K562 (cell line): ENCODE measurements at regions not wholly inside any gene's neighbourhood (a gene's known extent, or its start where the extent isn't known, plus 50 kb on each side); places are given as distances from the start of the nearest gene placed in this dataset.

ENCODE experiments used
- ATAC-seq: fragments of 200-7000 bp; cut with Tn5 transposase; 3 replicates; pipeline ENCODE4 v1.9.1; 2020; ENCODE audit warnings: moderate library complexity
- BruUV-seq: library from RNA; stranded (reverse); fragments of 400-500 nt; replicated peaks from 2 replicates; lab custom pipeline; 2021; lab: Mats Ljungman, UMichigan
- CTCF ChIA-PET: fragments of 300-600 bp; formaldehyde crosslinking; extraction: SDS; loops from one replicate; lab custom pipeline; 2021; ENCODE audit warnings: low intra/inter-chr PET ratio; lab: Yijun Ruan, JAX
- POLR2A ChIA-PET: fragments of 300-600, 350-650 bp; sonication (Branson Sonifier 250); formaldehyde crosslinking; extraction: SDS; loops from one replicate; lab custom pipeline; 2021; ENCODE audit warnings: antibody characterized with exemption, inconsistent platforms; lab: Yijun Ruan, JAX
- DNase-seq, 4 experiments: peaks; one replicate each; pipeline versions ENCODE4 v3.0.0 to v3.0.0-alpha.2; 2011 to 2018; ENCODE audit warnings: low spot score in 3 of 4, mixed read lengths in 3 of 4; ENCODE audit errors: extremely low read depth in 1 of 4
- FAIRE-seq: peaks from 2 replicates; lab custom pipeline; 2011; peaks lifted over from hg19 to GRCh38; lab: Jason Lieb, UNC
- H2AFZ ChIP-seq: 2 replicates; pipeline ENCODE4 v1.6.0; 2011; ENCODE audit warnings: low read depth, low read length, control low read depth, inconsistent platforms
- H3K27ac ChIP-seq: fragments of 200-600 bp; 3 replicates; pipeline ENCODE4 v1.8.0; 2011; ENCODE audit warnings: low read depth, mild to moderate bottlenecking, control low read depth, inconsistent platforms, low read length, moderate library complexity, mixed read lengths; ENCODE audit errors: extremely low read depth
- H3K27me3 ChIP-seq, 2 experiments: fragments of 300-600 bp in 1 of 2; 2 replicates in 1 of 2; 3 replicates in 1 of 2; pipeline versions ENCODE4 v1.6.0 to v1.8.0; 2011; ENCODE audit warnings: inconsistent platforms in 2 of 2, low read length in 2 of 2, mild to moderate bottlenecking in 1 of 2, mixed read lengths in 1 of 2, moderate library complexity in 1 of 2; ENCODE audit not compliant: control insufficient read depth in 2 of 2, insufficient read depth in 2 of 2
- H3K36me3 ChIP-seq: fragments of 300-600 bp; 3 replicates; pipeline ENCODE4 v1.8.0; 2011; ENCODE audit warnings: mild to moderate bottlenecking, low read length, inconsistent platforms; ENCODE audit not compliant: control insufficient read depth, insufficient read depth
- H3K4me1 ChIP-seq, 2 experiments: fragments of 200-600 bp in 1 of 2; replicated peaks in 1 of 2; 2 replicates in 1 of 2; 3 replicates in 1 of 2; pipeline versions ENCODE4 v1.5.1 to v1.8.0; 2011; ENCODE audit warnings: inconsistent platforms in 2 of 2, low read length in 2 of 2, mild to moderate bottlenecking in 1 of 2, mixed read lengths in 1 of 2, moderate library complexity in 1 of 2; ENCODE audit not compliant: control insufficient read depth in 2 of 2, insufficient read depth in 2 of 2
- H3K4me2 ChIP-seq: 2 replicates; pipeline ENCODE4 v1.6.1; 2011; ENCODE audit warnings: low read length, control low read depth, inconsistent platforms, mixed read lengths; ENCODE audit not compliant: insufficient read depth
- H3K4me3 ChIP-seq: fragments of 200-600 bp; sonication (generic), shearing (Covaris generic); 2 replicates; pipeline ENCODE4 v1.5.1; 2016; ENCODE audit warnings: control low read depth, inconsistent platforms
- H3K79me2 ChIP-seq: fragments of 200-600 bp; 3 replicates; pipeline ENCODE4 v1.8.0; 2011; ENCODE audit warnings: low read length, inconsistent platforms; ENCODE audit not compliant: control insufficient read depth, insufficient read depth
- H3K9ac ChIP-seq, 2 experiments: 2 replicates each; pipeline versions ENCODE4 v1.6.0 to v1.6.1; 2011; ENCODE audit warnings: low read depth in 2 of 2, low read length in 2 of 2, control low read depth in 1 of 2, inconsistent platforms in 1 of 2, mild to moderate bottlenecking in 1 of 2, mixed read lengths in 1 of 2; ENCODE audit not compliant: insufficient read depth in 1 of 2
- H3K9me1 ChIP-seq: one replicate; pipeline ENCODE4 v1.6.0; 2011; ENCODE audit warnings: inconsistent platforms, mild to moderate bottlenecking, low read length, moderate library complexity; ENCODE audit not compliant: control insufficient read depth, insufficient read depth
- H3K9me3 ChIP-seq: replicated peaks from 2 replicates; pipeline ENCODE4 v1.5.1; 2011; ENCODE audit warnings: low read depth, low read length, inconsistent platforms; ENCODE audit not compliant: control insufficient read depth, insufficient read depth
- H4K20me1 ChIP-seq: replicated peaks from 2 replicates; pipeline ENCODE4 v1.6.1; 2011; ENCODE audit warnings: low read length, inconsistent platforms, mixed read lengths; ENCODE audit not compliant: control insufficient read depth, insufficient read depth
- E2F4 ChIP-seq: sonication (generic); formaldehyde crosslinking; IDR thresholded peaks from 2 replicates; pipeline ENCODE4 v1.8.0; 2022; ENCODE audit warnings: mild to moderate bottlenecking, low read depth, missing genetic modification reagents
- E4F1 ChIP-seq: fragments of 250-450 bp; sonication (Bioruptor Pico); IDR thresholded peaks from 2 replicates; pipeline ENCODE4 v1.5.0; 2021; ENCODE audit warnings: mild to moderate bottlenecking, borderline replicate concordance
- FOXP1 ChIP-seq: sonication (generic); formaldehyde crosslinking; IDR thresholded peaks from 2 replicates; pipeline ENCODE4 v1.8.0; 2022; ENCODE audit warnings: mild to moderate bottlenecking, missing genetic modification reagents
- HDAC6 ChIP-seq: IDR thresholded peaks from 2 replicates; pipeline ENCODE4 v1.6.1; 2012; ENCODE audit warnings: low read depth, mild to moderate bottlenecking, control low read depth, inconsistent platforms, low read length, moderate library complexity
- HINFP ChIP-seq: fragments of 450-650 bp; conservative IDR thresholded peaks from 2 replicates; pipeline ENCODE4 v1.6.1; 2016; ENCODE audit warnings: missing genetic modification characterization, low read depth, mild to moderate bottlenecking, control low read depth, missing compliant biosample characterization
- SAP30 ChIP-seq: fragments of 200-600 bp; sonication (generic); IDR thresholded peaks from 2 replicates; pipeline ENCODE4 v1.6.1; 2012; ENCODE audit warnings: borderline replicate concordance, low read depth, mild to moderate bottlenecking, moderate library complexity, low read length, control low read depth, inconsistent platforms; ENCODE audit not compliant: insufficient read depth, poor library complexity, severe bottlenecking
- YY1 ChIP-seq, 3 experiments: IDR thresholded peaks; 2 replicates each; pipeline ENCODE4 v1.6.1; 2011; ENCODE audit warnings: low read length in 2 of 3, mild to moderate bottlenecking in 2 of 3, moderate library complexity in 2 of 3, borderline replicate concordance in 1 of 3, control low read depth in 1 of 3, low read depth in 1 of 3; ENCODE audit not compliant: insufficient read depth in 3 of 3, insufficient replicate concordance in 2 of 3, control insufficient read depth in 1 of 3, insufficient read length in 1 of 3; ENCODE audit errors: extremely low read depth in 1 of 3
- ZBTB33 ChIP-seq: sonication (generic); formaldehyde crosslinking; IDR thresholded peaks from 2 replicates; pipeline ENCODE4 v1.8.1; 2023; ENCODE audit warnings: mild to moderate bottlenecking, missing genetic modification reagents
- WGBS: fragments of 100-300 bp; shearing (Covaris generic); methylation state at CpG from one replicate; pipeline ENCODE4 v1.1.6; 2016; ENCODE audit warnings: low coverage, mixed read lengths; ENCODE audit not compliant: insufficient coverage; ENCODE audit errors: missing lambda C conversion rate; 5-methylcytosine and 5-hydroxymethylcytosine counted together
- in situ Hi-C: fragments of 300-500 bp; cut with MboI; formaldehyde crosslinking; loops from 4 replicates; pipeline ENCODE4 v1.15.0; 2018; ENCODE audit warnings: inconsistent platforms, mixed read lengths
- intact Hi-C: fragments of 100-400 bp; cut with micrococcal nuclease; formaldehyde crosslinking; loops from 2 replicates; pipeline ENCODE4 v1.14.2; 2022

- no peak for TF ChIP-seq ZBTB33 (CRISPR knock-in tag)
- TF ChIP-seq HDAC6, result no peak
- no peak for TF ChIP-seq FOXP1
- TF ChIP-seq YY1 (IDR thresholded peaks at IDR 0.05; ENCODE audit: borderline replicate concordance in 1 of 3, control insufficient read depth in 1 of 3, extremely low read depth in 1 of 3, insufficient read depth in 3 of 3, insufficient read length in 1 of 3, insufficient replicate concordance in 2 of 3, low read depth in 1 of 3, low read length in 2 of 3), result peak; percentile 33 to 83 (median 40)
- no peak for TF ChIP-seq HINFP (tag)
These were observed 227.2 kb upstream of the SULF2 start (continued) for GRCh38 chr20:48012401-48012974.

GRCh38 chr20:48011025-48011424, 225.7 kb upstream of the SULF2 start:
- in situ Hi-C loops, result no loop called here
- no peak for TF ChIP-seq SAP30
- no peak for TF ChIP-seq E4F1 (CRISPR knock-in tag)
- TF ChIP-seq E2F4 (CRISPR knock-in tag), result no peak

More at GRCh38 chr20:48011025-48011424, 225.7 kb upstream of the SULF2 start:
- no peaks in the 10 kb centered on the region for H3K79me2 ChIP-seq
- POLR2A ChIA-PET, result no interaction called here
- H4K20me1 ChIP-seq, result no peaks in the 10 kb centered on the region
- FAIRE-seq (no peak), DNase-seq (no peak), ATAC-seq (no peak)
- CTCF ChIA-PET, result no interaction called here
- H3K4me2 ChIP-seq, result no peak overlapping the region
- H3K9me3 ChIP-seq, result no peaks in the 10 kb centered on the region
- no peak overlapping the region for H3K4me3 ChIP-seq
- WGBS, result 0% methylated on average over 2 of the region's 2 CpGs
- H3K9ac ChIP-seq, result no peak overlapping the region
- intact Hi-C loops, result no loop called here
- H3K27ac ChIP-seq, result no peak overlapping the region
- H2AFZ ChIP-seq, result no peak overlapping the region
- no peaks in the 10 kb centered on the region for H3K27me3 ChIP-seq
- no TSS peak for BruUV-seq
- H3K4me1 ChIP-seq, result no peaks in the 10 kb centered on the region
- H3K9me1 ChIP-seq, result no peaks in the 10 kb centered on the region
- H3K36me3 ChIP-seq, result no peaks in the 10 kb centered on the region
